Transverse colon (tissue), 4 donors: ENCODE measurements at regions not wholly inside any gene's neighbourhood (a gene's known extent, or its start where the extent isn't known, plus 50 kb on each side); places are given as distances from the start of the nearest gene placed in this dataset.
"Not testable (repeated sequence)": the region's sequence is repeated elsewhere in the genome, so short reads cannot be mapped to it uniquely, and the experiment has no call there.

Experiments used
- DNase-seq: peaks from one replicate; pipeline ENCODE4 v3.0.0-alpha.2; 2019
- H3K27ac ChIP-seq, 4 donors: fragments of 200-600 bp; sonication (generic); 2 replicates each; pipeline ENCODE4 v1.5.1; 2016 to 2018; ENCODE audit warnings: inconsistent platforms in 4 of 4
- H3K27me3 ChIP-seq: fragments of 200-600 bp; sonication (generic); 2 replicates; pipeline ENCODE4 v1.5.1; 2017; ENCODE audit warnings: inconsistent platforms
- H3K36me3 ChIP-seq, 4 donors: fragments of 200-600 bp; sonication (generic); 2 replicates each; pipeline ENCODE4 v1.5.1; 2017 to 2019; ENCODE audit warnings: inconsistent platforms in 4 of 4
- H3K4me1 ChIP-seq, 4 donors: fragments of 200-600 bp; sonication (generic); 2 replicates each; pipeline ENCODE4 v1.5.1; 2017 to 2020; ENCODE audit warnings: inconsistent platforms in 4 of 4
- H3K4me3 ChIP-seq, 4 donors: fragments of 200-600 bp; sonication (generic); 1 replicate in 1 of 4; 2 replicates in 3 of 4; pipeline versions ENCODE4 v1.5.1 to v1.6.1; 2017 to 2019; ENCODE audit warnings: inconsistent platforms in 4 of 4
- H3K9me3 ChIP-seq, 2 donors: fragments of 200-600 bp; sonication (generic); 2 replicates each; pipeline ENCODE4 v1.5.1; 2017 to 2019; ENCODE audit warnings: inconsistent platforms in 2 of 2
- EP300 ChIP-seq: sonication (generic); formaldehyde crosslinking; IDR thresholded peaks from one replicate; pipeline ENCODE4 v1.6.1; 2017; ENCODE audit warnings: antibody characterized with exemption, low read depth
- POLR2A ChIP-seq: fragments of 450-650 bp; IDR thresholded peaks from one replicate; pipeline ENCODE4 v1.6.1; 2016; ENCODE audit warnings: antibody characterized with exemption, mild to moderate bottlenecking, moderate library complexity
- POLR2AphosphoS5 ChIP-seq, 3 donors: sonication (generic); formaldehyde crosslinking; IDR thresholded peaks; one replicate each; pipeline ENCODE4 v1.6.1; 2016; ENCODE audit warnings: antibody characterized with exemption in 3 of 3
- WGBS, 2 donors: methylation state at CpG; one replicate each; pipeline ENCODE4 v1.1.5; 2018; ENCODE audit warnings: low coverage in 1 of 2; 5-methylcytosine and 5-hydroxymethylcytosine counted together
- in situ Hi-C, 4 donors: fragments of 200-750 bp; cut with MboI; loops; one replicate each; pipeline versions ENCODE4 v1.15.0 to v1.15.1; 2017; ENCODE audit warnings: low sequenced_read_pairs in 3 of 4, low pct_ligation_motif_present in 1 of 4, low pct_unique_long_range_greater_than_20kb in 1 of 4
- intact Hi-C: fragments of 100-400 bp; cut with DNase I; formaldehyde crosslinking; loops from one replicate; pipeline ENCODE4 v1.15.1; 2023; ENCODE audit warnings: low total_unique reads
- TF ChIP-seq, protein P1 (sequence below), 5 experiments: fragments of 200-600 bp in 3 of 5; fragments of 450-650 bp in 2 of 5; sonication (generic) in 3 of 5; IDR thresholded peaks; 1 replicate in 2 of 5; 2 replicates in 3 of 5; pipeline ENCODE4 v1.5.1; 2016 to 2017; ENCODE audit warnings: antibody characterized with exemption in 5 of 5, inconsistent platforms in 3 of 5, mild to moderate bottlenecking in 2 of 5, moderate library complexity in 1 of 5

GRCh38 chr7:32221056-32221455 lies 150.8 kb upstream of the PDE1C start:
- Histone ChIP-seq H3K27ac (no peak overlapping the region), H3K36me3 (no peaks in the 10 kb centered on the region), H3K9me3 (no peaks in the 10 kb centered on the region), H3K27me3 (no peaks in the 10 kb centered on the region), H3K4me1 (no peaks in the 10 kb centered on the region), H3K4me3 (no peak overlapping the region)
- intact Hi-C loops, result no loop called here
- 89 to 100% methylated on average over 1 to 2 of the region's 2 CpGs for WGBS, 2 donors
- DNase-seq, result no peak
- in situ Hi-C loops, result no loop called here
- no peak for TF ChIP-seq POLR2AphosphoS5 (IDR thresholded peaks at IDR 0.05)
- no peak for TF ChIP-seq POLR2A
- TF ChIP-seq, protein P1, sequence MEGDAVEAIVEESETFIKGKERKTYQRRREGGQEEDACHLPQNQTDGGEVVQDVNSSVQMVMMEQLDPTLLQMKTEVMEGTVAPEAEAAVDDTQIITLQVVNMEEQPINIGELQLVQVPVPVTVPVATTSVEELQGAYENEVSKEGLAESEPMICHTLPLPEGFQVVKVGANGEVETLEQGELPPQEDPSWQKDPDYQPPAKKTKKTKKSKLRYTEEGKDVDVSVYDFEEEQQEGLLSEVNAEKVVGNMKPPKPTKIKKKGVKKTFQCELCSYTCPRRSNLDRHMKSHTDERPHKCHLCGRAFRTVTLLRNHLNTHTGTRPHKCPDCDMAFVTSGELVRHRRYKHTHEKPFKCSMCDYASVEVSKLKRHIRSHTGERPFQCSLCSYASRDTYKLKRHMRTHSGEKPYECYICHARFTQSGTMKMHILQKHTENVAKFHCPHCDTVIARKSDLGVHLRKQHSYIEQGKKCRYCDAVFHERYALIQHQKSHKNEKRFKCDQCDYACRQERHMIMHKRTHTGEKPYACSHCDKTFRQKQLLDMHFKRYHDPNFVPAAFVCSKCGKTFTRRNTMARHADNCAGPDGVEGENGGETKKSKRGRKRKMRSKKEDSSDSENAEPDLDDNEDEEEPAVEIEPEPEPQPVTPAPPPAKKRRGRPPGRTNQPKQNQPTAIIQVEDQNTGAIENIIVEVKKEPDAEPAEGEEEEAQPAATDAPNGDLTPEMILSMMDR (IDR thresholded peaks at IDR 0.05), result no peak
- no peak for TF ChIP-seq EP300

DNA sequence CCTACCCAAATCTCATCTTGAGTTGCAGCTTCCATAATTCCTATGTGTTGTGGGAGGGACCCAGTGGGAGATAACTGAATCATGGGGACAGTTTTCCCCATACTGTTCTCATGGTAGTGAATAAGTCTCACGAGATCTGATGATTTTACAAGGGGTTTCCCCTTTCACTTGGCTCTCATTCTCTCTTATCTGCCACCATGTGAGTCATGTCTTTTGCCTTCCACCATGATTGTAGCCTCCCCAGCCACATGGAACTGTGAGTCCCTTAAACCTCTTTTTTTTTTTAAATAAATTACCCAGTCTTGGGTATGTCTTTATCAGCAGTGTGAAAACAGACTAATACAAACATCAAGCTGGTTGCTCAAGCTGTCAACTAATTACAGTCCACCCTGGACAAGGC lies 149.6 kb upstream of the PDE1C start:
- WGBS, 2 donors, result 21 to 57% methylated on average over 1 of the region's 1 CpG
- H3K27ac ChIP-seq, intact Hi-C loops, H3K4me3 ChIP-seq, H3K27me3 ChIP-seq, H3K4me1 ChIP-seq, H3K36me3 ChIP-seq, DNase-seq, H3K9me3 ChIP-seq: not testable (repeated sequence)
- in situ Hi-C loops, result loop anchor here in 1 of 4 donors (10.0 kb wide), 1 partner anchor 255 kb away; no protein-coding TSS in a partner anchor

DNA sequence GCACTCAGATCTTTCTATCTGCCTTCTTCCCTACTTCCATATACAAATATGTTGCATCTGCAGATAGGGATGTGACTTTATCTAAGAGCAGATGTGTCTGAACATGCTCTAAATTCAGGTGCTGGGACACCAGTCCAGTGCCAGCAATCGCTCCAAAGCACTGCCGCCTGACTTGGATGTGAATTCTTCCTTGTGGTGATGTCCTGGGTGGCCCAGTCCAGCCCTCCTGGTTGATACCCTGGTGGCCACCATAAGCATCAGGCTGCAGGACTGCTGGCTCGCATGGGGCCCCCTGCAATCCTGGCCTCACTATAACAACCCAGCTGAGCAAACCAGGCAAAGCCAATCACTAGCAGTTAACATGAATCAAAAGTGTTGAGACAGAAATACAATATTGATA lies 149.2 kb upstream of the PDE1C start:
- Histone ChIP-seq H3K36me3 (no peaks in the 10 kb centered on the region), H3K4me3 (no peak overlapping the region), H3K4me1 (no peaks in the 10 kb centered on the region), H3K27me3 (no peaks in the 10 kb centered on the region), H3K9me3 (no peaks in the 10 kb centered on the region), H3K27ac (no peak overlapping the region)
- 88 to 100% methylated on average over 2 to 3 of the region's 3 CpGs for WGBS, 2 donors
- TF ChIP-seq POLR2A, result no peak
- TF ChIP-seq, protein P1 (IDR thresholded peaks at IDR 0.05), result no peak
- no peak for TF ChIP-seq EP300
- no peak for TF ChIP-seq POLR2AphosphoS5 (IDR thresholded peaks at IDR 0.05)
- intact Hi-C loops, result no loop called here
- no peak for DNase-seq
- in situ Hi-C loops, result loop anchor here in 1 of 4 donors (10.0 kb wide), 1 partner anchor 255 kb away; no protein-coding TSS in a partner anchor

- intact Hi-C loops (no loop called here), in situ Hi-C loops (loop anchor here in 1 of 4 donors (10.0 kb wide), 1 partner anchor 256 kb away; no protein-coding TSS in a partner anchor)
- 52 to 100% methylated on average over 1 to 3 of the region's 3 CpGs for WGBS, 2 donors
- Histone ChIP-seq H3K36me3 (no peaks in the 10 kb centered on the region), H3K27me3 (no peaks in the 10 kb centered on the region), H3K27ac (no peak overlapping the region), H3K4me3 (no peak overlapping the region), H3K9me3 (no peaks in the 10 kb centered on the region), H3K4me1 (no peaks in the 10 kb centered on the region)
- no peak for DNase-seq
- no peak for TF ChIP-seq POLR2A
- TF ChIP-seq POLR2AphosphoS5 (IDR thresholded peaks at IDR 0.05), result no peak
- TF ChIP-seq EP300, result no peak
These were observed 148.6 kb upstream of the PDE1C start for GRCh38 chr7:32218741-32219288.

DNA sequence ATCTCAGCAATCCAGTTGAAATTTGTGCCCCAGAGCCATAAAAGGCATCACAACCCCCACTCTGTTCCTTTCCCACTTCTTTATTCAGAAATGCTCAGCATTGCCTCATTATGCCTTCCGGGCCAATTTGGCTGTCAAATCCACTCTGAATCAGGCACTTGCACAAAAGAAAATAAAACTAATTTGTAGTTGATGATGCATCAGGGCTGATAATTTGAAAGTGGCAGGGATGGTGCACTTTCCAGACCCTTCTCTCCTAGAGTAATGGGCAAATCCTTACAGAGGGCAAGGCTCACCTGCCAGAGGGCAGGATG lies 147.9 kb upstream of the PDE1C start:
- Histone ChIP-seq H3K9me3 (no peaks in the 10 kb centered on the region), H3K4me3 (no peak overlapping the region), H3K4me1 (no peaks in the 10 kb centered on the region), H3K27me3 (no peaks in the 10 kb centered on the region), H3K36me3 (no peaks in the 10 kb centered on the region), H3K27ac (no peak overlapping the region)
- no peak for TF ChIP-seq EP300
- TF ChIP-seq POLR2A, result no peak
- TF ChIP-seq, protein P1 (IDR thresholded peaks at IDR 0.05), result no peak
- TF ChIP-seq POLR2AphosphoS5 (IDR thresholded peaks at IDR 0.05), result no peak
- intact Hi-C loops (no loop called here), in situ Hi-C loops (loop anchor here in 1 of 4 donors (10.0 kb wide), 1 partner anchor 257 kb away; no protein-coding TSS in a partner anchor)
- no peak for DNase-seq
- 77 to 100% methylated on average over 1 of the region's 1 CpG for WGBS, 2 donors
